GM18858 (cell line): ENCODE measurements at regions not wholly inside any gene's neighbourhood (a gene's known extent, or its start where the extent isn't known, plus 50 kb on each side); places are given as distances from the start of the nearest gene placed in this dataset.

Experiments
- ATAC-seq: cut with Tn5 transposase; IDR thresholded peaks from one replicate; pipeline ENCODE4 v1.9.1; 2021; ENCODE audit not compliant: unreplicated experiment

DNA sequence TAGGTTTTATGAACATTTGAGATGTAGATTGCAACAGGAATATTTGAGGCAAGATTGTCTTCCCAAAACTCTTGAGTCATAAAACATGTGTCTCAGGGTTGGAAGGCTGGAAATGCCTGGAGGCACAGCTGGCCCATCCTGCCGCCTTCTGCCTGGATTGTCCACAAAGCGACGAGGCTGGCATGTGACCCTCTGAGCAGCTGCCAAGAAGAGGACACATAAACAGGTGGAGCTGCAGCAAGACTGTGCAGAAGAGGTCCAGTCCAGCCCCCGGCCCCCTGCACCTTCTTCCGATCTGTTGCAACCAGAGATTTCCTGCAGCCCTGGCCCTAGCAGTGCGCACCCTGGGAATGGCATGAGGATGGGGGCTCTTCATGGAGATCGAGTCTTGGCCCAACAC lies 101.9 kb upstream of the BCOR start:
- no peak for ATAC-seq

DNA sequence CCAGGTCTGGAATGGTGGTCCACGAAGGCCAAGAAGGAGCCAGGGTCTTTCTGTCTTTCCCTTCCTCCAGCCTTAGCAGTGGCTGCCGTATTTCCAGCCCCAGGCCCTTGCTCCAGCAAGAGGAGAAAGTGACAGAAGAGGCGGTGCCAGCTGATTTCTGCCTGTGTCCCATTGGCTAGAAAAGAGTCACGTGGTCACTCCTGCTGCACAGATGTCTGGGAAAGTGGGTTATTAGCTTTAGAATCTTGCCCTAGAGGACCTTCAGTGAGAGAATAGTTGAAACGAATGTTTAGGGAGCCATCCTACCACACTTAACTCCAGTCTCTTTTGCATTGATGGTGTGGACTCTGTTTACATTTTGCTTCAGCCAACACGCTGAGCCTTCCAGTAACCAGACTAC lies 99.3 kb upstream of the BCOR start:
- no peak for ATAC-seq

DNA sequence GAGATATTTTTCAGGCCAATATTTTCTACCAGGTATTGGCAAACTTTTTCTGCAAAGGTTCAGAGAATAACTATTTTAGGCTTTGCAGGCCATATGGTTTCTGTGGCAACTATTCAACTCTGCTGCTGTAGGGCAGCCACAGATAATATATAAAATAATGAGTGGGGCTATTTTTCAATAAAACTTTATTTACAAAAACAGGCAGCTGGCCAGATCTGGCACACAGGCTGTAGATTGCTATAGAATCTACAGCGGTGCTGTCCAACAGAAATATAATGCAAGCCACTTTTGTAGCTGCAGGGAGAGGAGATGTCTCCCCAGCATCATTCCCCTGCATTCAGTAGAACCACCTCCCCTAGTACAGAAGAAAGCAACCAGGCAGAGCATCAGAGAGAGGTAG lies 97.6 kb upstream of the BCOR start:
- ATAC-seq = no peak

DNA sequence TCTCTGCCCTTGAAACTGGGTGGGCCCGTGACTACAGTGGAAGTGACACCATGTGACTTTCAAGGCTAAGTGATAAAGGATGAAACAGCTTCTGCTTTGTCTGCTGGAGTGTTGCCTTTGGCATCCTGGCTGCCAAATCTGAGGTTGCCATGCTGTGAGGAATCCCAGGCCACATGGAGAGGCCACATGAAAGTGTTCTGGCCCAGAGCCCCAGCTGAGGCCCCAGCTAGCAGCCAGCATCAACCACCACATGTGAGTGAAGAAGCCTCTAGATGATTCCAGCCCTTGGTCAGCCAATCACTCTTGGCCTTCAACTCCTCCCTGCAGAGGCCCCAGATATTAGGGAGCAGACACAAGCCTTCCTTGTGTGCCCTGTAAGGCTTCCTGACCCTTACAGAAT lies 94.4 kb upstream of the BCOR start:
- no peak for ATAC-seq

GRCh38 chrX:40189637-40190036 lies 91.9 kb upstream of the BCOR start:
- ATAC-seq = no peak

DNA sequence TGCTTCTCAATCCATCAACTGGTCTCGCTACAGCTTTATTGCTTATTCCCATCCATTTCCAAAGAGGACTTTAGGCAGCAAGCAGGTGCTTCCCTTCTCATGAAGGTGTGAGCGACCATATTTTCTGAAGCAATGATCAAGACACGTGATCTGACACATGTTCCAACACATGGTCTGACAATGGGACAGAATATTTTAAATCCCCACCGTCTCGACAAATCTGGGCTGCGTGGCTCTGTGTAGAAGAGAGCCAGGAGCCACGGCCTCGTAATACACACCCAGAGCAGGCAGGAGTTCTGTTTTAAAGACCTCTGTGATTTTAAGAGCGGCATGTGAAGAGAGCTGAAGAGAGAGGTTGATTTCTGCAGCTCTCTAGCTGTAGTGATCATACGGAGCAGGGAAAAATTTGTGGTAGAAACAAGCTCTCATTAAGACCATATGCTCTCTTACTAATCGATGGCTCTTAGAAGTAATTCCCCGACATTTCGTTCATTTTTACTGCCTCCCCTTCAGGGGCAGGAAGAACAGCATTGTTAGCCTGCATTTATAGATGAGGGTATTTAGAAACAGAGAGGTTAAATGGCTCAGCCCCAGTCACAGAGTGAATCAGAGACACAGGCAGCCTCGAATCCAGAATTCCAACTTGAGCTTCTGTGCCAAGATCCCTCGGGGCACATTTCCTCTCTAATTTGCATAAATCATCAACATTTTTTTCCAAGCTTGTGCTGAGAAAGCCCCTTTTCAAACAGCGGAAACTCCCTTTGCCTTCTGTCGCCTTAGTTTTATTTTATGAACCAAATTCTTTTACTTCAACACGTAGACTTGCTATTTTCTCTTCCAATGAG lies 91.0 kb upstream of the BCOR start:
- ATAC-seq = no peak

GRCh38 chrX:40184968-40185367 lies 87.2 kb upstream of the BCOR start:
- ATAC-seq = no peak

DNA sequence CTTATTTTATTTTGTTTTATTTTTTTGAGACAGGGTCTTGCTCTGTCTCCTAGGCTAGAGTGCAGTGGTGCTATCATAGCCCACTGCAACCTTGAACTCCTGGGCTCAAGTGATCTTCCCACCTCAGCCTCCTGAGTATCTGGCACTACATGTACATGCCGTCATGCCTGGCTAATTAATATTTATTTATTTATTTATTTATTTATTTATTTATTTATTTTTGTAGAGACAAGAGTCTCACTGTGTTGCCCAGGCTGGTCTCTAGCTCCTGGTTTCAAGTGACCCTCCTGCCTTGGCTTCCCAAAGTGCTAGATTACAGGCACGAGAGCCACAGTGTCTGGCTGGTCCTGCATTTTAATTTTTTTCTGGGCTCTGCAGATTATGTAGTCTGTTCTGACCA lies 84.9 kb upstream of the BCOR start:
- no peak for ATAC-seq

- no peak for ATAC-seq
Observed at GRCh38 chrX:40182095-40182494, 84.3 kb upstream of the BCOR start.

DNA sequence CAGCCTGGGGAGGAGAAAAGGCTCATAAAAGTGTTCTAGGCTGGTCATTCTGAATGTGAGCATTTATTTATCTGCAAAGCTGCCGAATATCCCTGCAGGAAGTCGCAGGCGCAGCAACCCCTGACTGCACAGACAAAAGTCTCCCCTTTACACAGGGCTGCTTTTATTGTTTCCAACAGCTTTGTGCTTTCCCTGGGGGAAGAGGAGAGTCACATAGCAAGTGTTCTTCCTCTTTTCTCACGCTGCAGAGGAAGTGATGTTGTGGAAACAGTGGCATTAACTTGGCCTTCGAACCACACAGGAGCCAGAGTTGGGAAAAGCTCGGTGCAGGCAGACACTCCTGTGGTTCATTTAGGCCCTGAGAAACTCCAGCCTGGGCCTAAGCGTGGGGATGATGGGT lies 81.5 kb upstream of the BCOR start:
- ATAC-seq = no peak

DNA sequence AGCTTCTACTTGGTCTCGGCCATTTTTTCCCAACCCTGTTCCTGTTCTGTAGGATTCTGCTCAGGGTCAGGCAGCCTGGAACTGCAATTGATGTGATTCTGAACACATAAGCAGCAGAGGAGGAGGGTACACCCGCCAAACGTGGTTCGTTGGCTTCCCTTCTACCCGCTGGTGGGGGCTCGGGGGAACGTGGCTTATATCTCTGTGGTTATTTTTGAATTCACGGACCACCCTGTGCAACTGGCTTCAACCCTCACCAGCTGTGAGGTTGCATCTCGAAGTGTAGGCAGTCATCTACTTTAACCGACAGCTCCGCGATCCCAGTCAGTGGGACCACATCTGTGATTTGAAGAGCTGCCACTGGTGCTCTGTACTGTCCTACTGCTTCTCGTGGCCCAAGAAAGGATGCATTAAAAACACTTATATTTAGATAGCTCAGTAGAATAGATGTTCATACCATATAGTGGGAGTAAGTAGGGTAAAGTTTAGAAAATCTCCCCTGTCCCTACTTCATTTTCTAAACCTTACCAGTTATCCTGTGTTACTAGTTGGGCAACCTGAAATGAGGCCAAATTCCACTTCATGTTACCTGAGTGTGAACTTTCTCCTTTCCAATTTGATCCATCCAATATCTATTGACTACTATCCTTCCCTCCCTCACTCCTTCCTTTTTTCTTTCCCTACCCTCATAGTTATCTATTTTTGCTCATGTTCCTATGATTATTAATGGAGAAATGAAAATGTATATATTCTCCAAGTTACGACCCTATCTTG lies 80.4 kb upstream of the BCOR start:
- ATAC-seq = no peak

DNA sequence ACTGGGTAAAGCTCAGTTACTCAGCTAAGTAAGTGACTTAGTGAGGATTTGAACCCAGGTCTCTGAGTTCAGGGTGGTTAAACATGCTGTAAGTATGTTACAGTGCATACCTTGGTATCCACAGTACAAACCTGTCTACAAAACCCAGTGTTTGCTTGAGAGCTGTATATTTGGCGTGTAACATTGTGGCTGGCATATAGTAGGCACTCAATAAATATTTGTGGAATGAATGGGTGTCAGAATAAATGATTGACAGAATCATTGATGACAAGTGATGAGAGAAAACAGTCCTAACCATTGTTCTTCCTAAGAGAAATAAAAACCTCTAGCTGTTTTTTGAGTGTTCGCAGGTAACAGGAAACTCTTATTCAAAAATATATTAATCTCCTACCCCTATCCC lies 79.7 kb upstream of the BCOR start:
- ATAC-seq = no peak

DNA sequence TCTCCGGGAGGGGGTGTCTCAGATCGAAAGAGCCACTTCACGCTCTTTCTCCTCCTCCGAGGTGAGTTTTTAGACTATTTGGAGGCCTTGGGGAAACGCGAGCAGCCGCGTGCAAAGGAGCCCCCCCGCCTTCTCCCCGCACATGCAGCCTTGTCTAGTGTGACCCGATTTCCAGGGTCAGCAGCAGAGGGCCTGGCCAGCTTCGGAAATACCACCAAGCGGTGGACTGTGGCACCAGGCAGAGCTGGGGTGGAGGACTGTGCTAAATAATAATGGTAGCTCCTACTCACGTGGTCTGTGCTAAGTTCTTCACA lies 79.3 kb upstream of the BCOR start:
- ATAC-seq = no peak

GRCh38 chrX:40176351-40177116 lies 78.8 kb upstream of the BCOR start:
- ATAC-seq = no peak

DNA sequence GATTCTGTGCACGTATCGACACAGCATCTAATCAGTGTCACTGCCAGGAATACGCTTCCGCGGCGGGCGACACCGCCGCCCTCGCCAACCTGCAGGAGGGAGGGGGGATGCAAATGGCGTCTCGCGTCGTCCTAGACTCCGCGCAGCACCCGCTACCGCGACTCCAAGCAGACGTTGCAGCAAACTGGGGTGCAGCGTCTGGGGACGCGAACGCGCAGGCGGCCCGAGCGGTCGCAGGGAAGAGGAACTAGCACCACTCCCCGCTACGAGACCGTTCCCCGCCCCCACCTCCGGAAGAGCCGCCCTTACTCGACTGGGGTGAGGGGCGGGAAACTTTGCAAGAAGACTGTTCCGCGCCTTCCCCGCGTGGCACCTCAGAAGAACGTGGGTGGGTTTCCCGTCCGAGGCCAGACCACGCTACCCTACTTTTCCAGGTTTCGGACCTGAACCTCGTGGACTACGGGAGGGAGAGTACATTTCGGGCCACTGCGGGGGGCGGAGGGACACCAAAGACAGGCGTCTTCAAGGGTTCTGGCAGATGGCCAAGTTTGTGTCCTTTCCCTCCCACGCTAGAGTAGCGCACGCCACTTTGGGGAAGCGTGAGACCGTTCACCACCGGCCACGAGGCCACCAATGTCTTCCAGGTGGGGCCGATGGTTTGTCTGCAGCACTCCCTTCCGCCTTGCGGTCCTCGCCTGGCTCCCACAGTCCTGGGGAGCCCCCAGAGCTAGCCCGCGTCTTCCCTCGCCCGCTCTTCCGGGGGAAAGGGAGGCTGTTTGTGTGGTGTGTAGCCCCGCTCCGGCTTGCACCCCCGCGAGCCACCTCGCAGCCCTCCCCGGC lies 78.0 kb upstream of the BCOR start:
- ATAC-seq = peak; percentile 41

DNA sequence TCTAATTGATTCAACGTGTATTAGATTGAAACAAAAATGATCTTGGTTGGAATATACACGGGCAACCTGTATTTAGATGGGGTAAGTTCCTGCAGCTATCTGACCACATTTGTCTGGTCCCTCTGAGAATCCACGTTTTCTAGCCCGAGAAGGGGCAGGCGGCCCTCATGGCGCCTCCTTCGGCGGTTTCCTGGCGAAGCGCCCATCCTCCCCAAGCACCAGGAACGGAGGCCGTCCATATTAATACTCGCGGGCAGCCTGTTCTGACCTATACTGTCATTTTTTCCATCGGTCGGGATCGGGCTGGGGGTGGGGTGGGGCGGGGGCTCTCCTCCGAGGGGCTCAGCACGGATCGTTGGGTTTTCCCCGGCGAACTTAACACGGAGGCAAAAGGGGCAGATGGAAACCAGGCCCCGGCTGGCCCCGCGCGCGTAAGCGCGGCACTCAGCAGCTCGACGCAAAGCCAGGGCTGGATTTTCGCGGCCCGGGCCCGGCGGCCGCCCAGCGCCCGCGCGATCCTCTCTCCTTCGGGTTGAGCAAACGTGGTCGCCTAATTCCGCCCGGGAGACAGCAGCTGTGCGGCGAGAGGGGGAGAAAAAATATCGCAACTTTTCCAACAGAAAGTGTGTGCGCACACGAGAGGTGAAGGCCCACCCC lies 77.2 kb upstream of the BCOR start:
- no peak for ATAC-seq

DNA sequence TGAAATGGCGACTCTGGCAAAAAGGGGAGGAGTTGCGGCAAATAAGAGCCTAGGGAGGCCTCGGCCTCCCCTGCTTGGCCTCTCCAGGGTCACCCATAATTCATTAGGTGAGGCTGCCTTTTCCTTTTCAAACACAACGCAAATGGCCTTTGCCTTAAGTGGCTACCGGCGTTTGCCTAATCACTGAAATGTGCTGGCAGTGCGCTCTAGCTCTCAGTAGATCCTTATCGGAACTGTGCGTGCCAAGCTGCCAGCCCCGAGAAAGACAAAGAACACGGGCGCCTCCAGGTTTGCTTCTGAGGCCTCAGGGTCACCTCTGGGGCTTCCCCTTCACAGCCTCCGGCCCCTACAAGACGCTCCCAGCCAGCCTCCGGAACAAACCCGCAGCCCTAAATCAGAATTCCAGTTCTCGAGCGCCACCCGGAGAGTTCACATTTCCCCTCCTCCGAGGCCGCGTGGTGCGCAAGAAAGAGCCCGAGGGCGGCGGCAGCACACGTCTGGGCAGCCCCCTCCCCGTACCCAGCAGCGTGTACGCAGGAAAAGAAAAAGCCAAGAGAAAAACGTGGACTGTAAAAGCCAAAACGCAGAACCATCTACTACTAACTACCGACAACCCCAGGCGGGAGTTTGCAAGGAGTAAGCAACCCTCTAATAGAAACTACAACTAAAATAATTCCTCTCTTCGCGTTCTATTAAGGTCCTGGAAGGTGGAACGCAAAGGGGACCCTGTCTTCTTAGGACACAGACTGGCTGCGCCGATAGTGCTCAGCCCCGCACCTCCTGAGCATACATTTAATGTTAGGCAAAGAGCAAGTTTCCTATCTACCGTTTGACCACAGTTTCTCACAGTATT lies 76.5 kb upstream of the BCOR start:
- ATAC-seq = no peak

- no peak for ATAC-seq
Observed at GRCh38 chrX:40173143-40174000, 75.6 kb upstream of the BCOR start.
